OCI-LY7 (cell line): ENCODE measurements at regions not wholly inside any gene's neighbourhood (a gene's known extent, or its start where the extent isn't known, plus 50 kb on each side); places are given as distances from the start of the nearest gene placed in this dataset.

Experiments used
- BruUV-seq: library from RNA; stranded (reverse); fragments of 400-500 nt; replicated peaks from 2 replicates; lab custom pipeline; 2021; lab: Mats Ljungman, UMichigan
- CTCF ChIA-PET: fragments of 300-600 bp; sonication (Branson Sonifier 250); formaldehyde crosslinking; loops from one replicate; lab custom pipeline; 2022; ENCODE audit warnings: antibody characterized with exemption; ENCODE audit not compliant: unreplicated experiment; lab: Charles Lee
- POLR2A ChIA-PET: fragments of 300-600 bp; sonication (Branson Sonifier 250); formaldehyde crosslinking; loops from one replicate; lab custom pipeline; 2022; ENCODE audit warnings: antibody characterized with exemption; lab: Charles Lee
- DNase-seq: peaks from one replicate; pipeline ENCODE4 v3.0.0-alpha.2; 2015; ENCODE audit warnings: low spot score
- H2AFZ ChIP-seq: fragments of 200-600 bp; sonication (generic), shearing (Covaris generic); 2 replicates; pipeline ENCODE4 v1.6.1; 2014; ENCODE audit warnings: mild to moderate bottlenecking, antibody characterized with exemption, low read length, moderate library complexity
- H3K27ac ChIP-seq: fragments of 200-600 bp; sonication (generic); 2 replicates; pipeline ENCODE4 v1.5.1; 2014; ENCODE audit warnings: mixed run types, low read depth, mild to moderate bottlenecking, moderate library complexity, low read length, inconsistent platforms; ENCODE audit not compliant: poor library complexity, severe bottlenecking
- H3K36me3 ChIP-seq: fragments of 200-600 bp; sonication (generic); 2 replicates; pipeline ENCODE4 v1.6.1; 2014; ENCODE audit warnings: mild to moderate bottlenecking, antibody characterized with exemption, low read length, moderate library complexity, mixed read lengths; ENCODE audit not compliant: insufficient read depth
- H3K4me1 ChIP-seq: fragments of 200-600 bp; sonication (generic); 2 replicates; pipeline ENCODE4 v1.5.1; 2014; ENCODE audit warnings: mild to moderate bottlenecking, low read length; ENCODE audit not compliant: insufficient read depth, poor library complexity, severe bottlenecking
- H3K4me2 ChIP-seq: fragments of 200-600 bp; sonication (generic); 2 replicates; pipeline ENCODE4 v1.6.1; 2014; ENCODE audit warnings: mild to moderate bottlenecking, low read length
- H3K4me3 ChIP-seq: fragments of 200-600 bp; sonication (generic); 2 replicates; pipeline ENCODE4 v1.5.1; 2014; ENCODE audit warnings: mild to moderate bottlenecking, low read depth, low read length; ENCODE audit not compliant: poor library complexity, severe bottlenecking
- H3K79me2 ChIP-seq: fragments of 200-600 bp; sonication (generic); 2 replicates; pipeline ENCODE4 v1.6.1; 2016; ENCODE audit warnings: low read depth, mild to moderate bottlenecking, low read length, moderate library complexity, mixed read lengths; ENCODE audit not compliant: insufficient read depth
- H3K9me2 ChIP-seq: fragments of 200-600 bp; sonication (generic); 2 replicates; pipeline ENCODE4 v1.6.1; 2016; ENCODE audit warnings: mild to moderate bottlenecking, low read length, mixed read lengths; ENCODE audit not compliant: insufficient read depth
- H3K9me3 ChIP-seq: fragments of 200-600 bp; sonication (generic); 2 replicates; pipeline ENCODE4 v1.6.1; 2014; ENCODE audit warnings: mild to moderate bottlenecking, mixed run types, low read length, mixed read lengths
- H4K20me1 ChIP-seq: fragments of 200-600 bp; sonication (generic); 2 replicates; pipeline ENCODE4 v1.6.1; 2014; ENCODE audit warnings: mild to moderate bottlenecking, antibody characterized with exemption, low read length, moderate library complexity, mixed read lengths; ENCODE audit not compliant: insufficient read depth
- EZH2phosphoT487 ChIP-seq: fragments of 200-600 bp; sonication (generic); IDR thresholded peaks from 2 replicates; pipeline ENCODE4 v1.6.1; 2018; ENCODE audit warnings: low read depth, borderline replicate concordance, mild to moderate bottlenecking, mixed run types, antibody characterized with exemption, low read length, moderate library complexity, mixed read lengths
- intact Hi-C: fragments of 100-400 bp; cut with micrococcal nuclease; formaldehyde crosslinking; loops from one replicate; pipeline ENCODE4 v1.10.0; 2022; ENCODE audit not compliant: unreplicated experiment
- TF ChIP-seq, protein P1 (sequence below): fragments of 200-600 bp; sonication (generic); conservative IDR thresholded peaks from 2 replicates; pipeline ENCODE4 v1.5.1; 2014; ENCODE audit warnings: mild to moderate bottlenecking, antibody characterized with exemption, low read length, moderate library complexity, mixed read lengths

DNA sequence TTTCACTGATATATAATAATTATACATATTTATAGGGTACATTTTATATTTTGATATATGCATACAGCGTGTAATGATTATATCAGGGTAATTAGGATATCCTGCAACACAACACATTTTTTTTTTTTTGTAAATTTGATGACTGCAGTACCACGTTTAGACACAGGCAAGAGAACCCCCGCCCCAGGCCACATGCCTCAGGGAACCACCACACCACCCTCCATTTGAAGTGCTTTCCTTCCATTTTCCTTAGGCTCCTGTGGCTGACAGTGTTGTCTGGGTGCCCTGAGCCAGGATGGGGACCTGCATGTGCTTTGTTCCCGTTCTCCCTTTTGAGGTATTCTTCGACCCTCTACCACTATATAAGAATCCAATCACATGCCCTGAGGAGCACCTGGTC lies 161.6 kb upstream of the CTAGE1 start:
- Histone ChIP-seq H2AFZ (no peak overlapping the region), H4K20me1 (no peaks in the 10 kb centered on the region), H3K4me1 (no peaks in the 10 kb centered on the region), H3K36me3 (no peaks in the 10 kb centered on the region), H3K27ac (no peak overlapping the region), H3K4me2 (no peak overlapping the region), H3K4me3 (no peak overlapping the region), H3K9me2 (no peaks in the 10 kb centered on the region), H3K79me2 (no peaks in the 10 kb centered on the region), H3K9me3 (no peaks in the 10 kb centered on the region)
- no peak for DNase-seq
- intact Hi-C loops: no loop called here
- TF ChIP-seq, protein P1, sequence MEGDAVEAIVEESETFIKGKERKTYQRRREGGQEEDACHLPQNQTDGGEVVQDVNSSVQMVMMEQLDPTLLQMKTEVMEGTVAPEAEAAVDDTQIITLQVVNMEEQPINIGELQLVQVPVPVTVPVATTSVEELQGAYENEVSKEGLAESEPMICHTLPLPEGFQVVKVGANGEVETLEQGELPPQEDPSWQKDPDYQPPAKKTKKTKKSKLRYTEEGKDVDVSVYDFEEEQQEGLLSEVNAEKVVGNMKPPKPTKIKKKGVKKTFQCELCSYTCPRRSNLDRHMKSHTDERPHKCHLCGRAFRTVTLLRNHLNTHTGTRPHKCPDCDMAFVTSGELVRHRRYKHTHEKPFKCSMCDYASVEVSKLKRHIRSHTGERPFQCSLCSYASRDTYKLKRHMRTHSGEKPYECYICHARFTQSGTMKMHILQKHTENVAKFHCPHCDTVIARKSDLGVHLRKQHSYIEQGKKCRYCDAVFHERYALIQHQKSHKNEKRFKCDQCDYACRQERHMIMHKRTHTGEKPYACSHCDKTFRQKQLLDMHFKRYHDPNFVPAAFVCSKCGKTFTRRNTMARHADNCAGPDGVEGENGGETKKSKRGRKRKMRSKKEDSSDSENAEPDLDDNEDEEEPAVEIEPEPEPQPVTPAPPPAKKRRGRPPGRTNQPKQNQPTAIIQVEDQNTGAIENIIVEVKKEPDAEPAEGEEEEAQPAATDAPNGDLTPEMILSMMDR: no peak
- TF ChIP-seq EZH2phosphoT487: no peak
- ChIA-PET CTCF (no interaction called here), POLR2A (no interaction called here)
- BruUV-seq: no TSS peak

DNA sequence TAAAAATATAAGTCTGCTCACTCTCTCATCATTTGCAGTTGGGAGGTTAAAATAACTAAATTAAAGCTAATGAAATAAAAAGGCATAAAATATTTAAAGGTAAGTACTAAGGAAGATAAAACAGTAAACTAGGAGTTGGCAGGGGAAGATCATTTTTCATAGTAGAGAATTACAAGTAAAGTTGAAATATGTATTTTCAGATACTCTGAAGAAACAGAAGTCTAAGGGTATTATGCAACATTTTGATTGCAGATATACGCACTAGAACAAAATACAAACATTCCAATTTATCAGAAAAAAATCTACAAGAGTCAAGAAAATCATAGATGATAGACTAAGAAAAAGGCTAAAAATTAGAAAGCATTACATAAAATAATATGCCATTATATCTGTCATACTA lies 167.6 kb upstream of the CTAGE1 start:
- ChIA-PET POLR2A (interaction anchor here (1.2 kb wide), 1 partner anchor 201 kb away, joined by 3 read pairs; no protein-coding TSS in a partner anchor), CTCF (no interaction called here)
- H3K9me3 ChIP-seq: no peaks in the 10 kb centered on the region

DNA sequence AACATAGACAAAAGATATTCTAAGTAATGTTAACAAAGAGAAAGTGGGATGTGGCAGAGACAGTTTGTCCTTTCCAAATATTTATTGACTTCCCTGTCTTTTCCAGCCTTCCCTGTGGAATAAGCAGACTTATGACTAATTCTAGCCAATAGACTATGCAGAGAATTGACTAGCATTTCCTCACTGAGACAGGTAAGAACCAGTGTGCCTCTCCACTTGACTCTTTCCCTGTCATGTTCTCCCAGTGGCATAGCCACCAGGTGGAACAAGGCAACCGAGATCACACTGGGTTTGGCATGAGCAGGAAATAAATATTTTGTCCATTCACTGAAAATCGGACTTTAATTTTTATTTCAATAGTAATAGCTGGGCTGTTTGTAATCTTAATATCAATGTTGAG lies 168.1 kb upstream of the CTAGE1 start:
- CTCF ChIA-PET: no interaction called here
- BruUV-seq: no TSS peak
- no peak overlapping the region for H2AFZ ChIP-seq
- no peaks in the 10 kb centered on the region for H3K9me3 ChIP-seq
- POLR2A ChIA-PET: interaction anchor here (1.2 kb wide), 1 partner anchor 202 kb away, joined by 3 read pairs; no protein-coding TSS in a partner anchor
- no peaks in the 10 kb centered on the region for H3K36me3 ChIP-seq
- H3K27ac ChIP-seq: no peak overlapping the region
- H3K79me2 ChIP-seq: no peaks in the 10 kb centered on the region
- DNase-seq: no peak
- TF ChIP-seq EZH2phosphoT487: no peak
- TF ChIP-seq, protein P1: no peak
- no peak overlapping the region for H3K4me2 ChIP-seq
- no peaks in the 10 kb centered on the region for H3K9me2 ChIP-seq
- intact Hi-C loops: no loop called here
- H3K4me3 ChIP-seq: no peak overlapping the region
- H4K20me1 ChIP-seq: no peaks in the 10 kb centered on the region
- no peaks in the 10 kb centered on the region for H3K4me1 ChIP-seq

More for the DNA sequence above, 167.6 kb upstream of the CTAGE1 start:
- DNase-seq: no peak
- H3K9me2 ChIP-seq: no peaks in the 10 kb centered on the region
- no peak for TF ChIP-seq EZH2phosphoT487
- TF ChIP-seq, protein P1: no peak
- H4K20me1 ChIP-seq: no peaks in the 10 kb centered on the region
- H3K4me1 ChIP-seq: no peaks in the 10 kb centered on the region
- H3K36me3 ChIP-seq: no peaks in the 10 kb centered on the region
- no TSS peak for BruUV-seq
- no peak overlapping the region for H3K4me2 ChIP-seq
- no peak overlapping the region for H2AFZ ChIP-seq
- intact Hi-C loops: no loop called here
- H3K79me2 ChIP-seq: no peaks in the 10 kb centered on the region
- H3K27ac ChIP-seq: no peak overlapping the region
- H3K4me3 ChIP-seq: no peak overlapping the region
